AG20443 (cell line): ENCODE measurements at regions not wholly inside any gene's neighbourhood (a gene's known extent, or its start where the extent isn't known, plus 50 kb on each side); places are given as distances from the start of the nearest gene placed in this dataset.
"Not testable (repeated sequence)": the region's sequence is repeated elsewhere in the genome, so short reads cannot be mapped to it uniquely, and the experiment has no call there.

Experiments used
- DNase-seq: peaks from one replicate; pipeline ENCODE4 v3.0.0; 2012; ENCODE audit warnings: low spot score, mixed read lengths

DNA sequence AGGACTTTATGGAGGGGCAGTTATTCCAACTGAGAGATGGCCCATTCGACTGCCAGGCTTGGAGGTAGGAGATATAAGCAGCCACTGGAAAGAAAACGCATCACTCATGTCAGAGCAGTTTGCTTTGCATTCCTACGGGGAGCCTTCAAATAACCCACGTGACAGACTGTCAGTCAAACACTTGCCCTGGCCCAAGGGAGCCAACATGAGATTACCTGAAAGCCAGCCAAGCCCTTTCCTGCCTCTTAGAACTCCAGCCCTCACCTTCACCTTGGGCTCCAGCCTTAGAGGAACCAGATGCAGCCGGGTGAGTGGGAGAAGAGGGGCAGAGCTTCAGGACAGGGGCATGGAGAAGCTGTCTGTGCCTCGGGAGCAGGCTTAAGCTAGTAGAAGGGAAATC, 95.3 kb upstream of the CXCL13 start:
- no peak for DNase-seq

GRCh38 chr4:77525538-77525937, 80.1 kb upstream of the CXCL13 start:
- DNase-seq = no peak

DNA sequence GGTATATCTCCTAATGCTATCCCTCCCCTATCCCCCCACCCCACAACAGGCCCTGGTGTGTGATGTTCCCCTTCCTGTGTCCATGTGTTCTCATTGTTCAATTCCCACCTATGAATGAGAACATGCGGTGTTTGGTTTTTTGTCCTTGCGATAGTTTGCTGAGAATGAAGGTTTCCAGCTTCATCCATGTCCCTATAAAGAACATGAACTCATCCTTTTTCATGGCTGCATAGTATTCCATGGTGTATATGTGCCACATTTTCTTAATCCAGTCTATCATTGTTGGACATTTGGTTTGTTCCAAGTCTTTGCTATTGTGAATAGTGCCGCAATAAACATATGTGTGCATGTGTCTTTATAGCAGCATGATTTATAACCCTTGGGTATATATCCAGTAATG, 77.7 kb upstream of the CXCL13 start:
- not testable (repeated sequence) for DNase-seq

- DNase-seq = peak; percentile 62
Measured at GRCh38 chr4:77538144-77538543, 67.5 kb upstream of the CXCL13 start.

GRCh38 chr4:77538574-77539157, 67.0 kb upstream of the CXCL13 start:
- no peak for DNase-seq
